Hematopoietic multipotent progenitor cell treated with erythropoietin and hydrocortisone succinate and interleukin-3 and kit ligand, for 8 days (in vitro differentiated cells): ENCODE measurements at regions not wholly inside any gene's neighbourhood (a gene's known extent, or its start where the extent isn't known, plus 50 kb on each side); places are given as distances from the start of the nearest gene placed in this dataset.

Experiments
- DNase-seq: peaks from one replicate; pipeline ENCODE4 v3.0.0-alpha.2; 2015

DNA sequence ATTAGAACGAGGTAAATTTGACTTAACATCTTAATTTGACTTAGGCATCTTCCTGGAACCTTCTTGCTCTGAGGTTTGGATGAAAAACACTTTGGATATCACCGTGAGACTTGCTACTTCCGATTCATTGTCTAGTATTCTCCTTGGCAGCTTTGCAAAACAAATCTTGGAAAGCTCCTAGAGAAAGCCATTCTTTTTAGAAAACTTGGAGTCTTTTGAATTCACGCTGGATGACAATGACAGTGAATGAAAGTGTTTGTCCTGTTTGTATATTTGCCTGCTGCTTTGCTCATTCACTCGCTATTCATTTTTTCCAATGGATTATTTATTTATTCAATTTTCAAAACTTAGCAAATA is 222.1 kb upstream of the HMGA2 start:
- no peak for DNase-seq

DNA sequence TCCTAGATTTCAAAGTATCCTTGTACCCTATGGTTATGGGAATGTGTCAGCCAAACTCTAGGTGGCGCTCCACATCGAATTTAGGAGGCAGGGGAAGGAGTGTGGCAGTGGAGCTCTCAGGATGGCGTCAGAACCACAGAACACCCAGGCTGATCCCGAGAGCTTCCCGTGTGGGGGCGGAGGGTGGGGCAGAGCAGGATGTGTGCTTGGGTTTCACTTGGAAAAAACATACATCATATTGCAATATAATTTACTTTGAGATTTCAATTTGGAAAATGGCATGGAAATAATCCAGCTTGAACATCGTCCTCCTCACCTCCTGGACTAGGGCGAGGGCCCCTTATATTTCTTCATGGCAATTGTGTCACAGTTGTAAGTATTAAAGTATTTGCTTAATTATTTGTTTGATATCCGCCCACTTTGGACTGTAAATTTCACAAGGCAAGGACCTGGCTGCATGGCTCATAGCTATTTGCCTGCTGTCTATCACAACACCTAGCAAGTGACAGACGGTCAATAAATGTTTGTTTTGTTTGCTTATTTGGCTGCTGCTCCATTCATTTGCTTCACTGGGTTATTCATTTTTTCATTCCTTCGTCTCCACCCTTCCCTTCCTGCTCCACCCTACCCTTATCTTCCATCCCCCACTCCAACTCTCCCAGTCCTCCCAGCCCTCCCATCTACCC is 221.5 kb upstream of the HMGA2 start:
- DNase-seq: peak; percentile 75

DNA sequence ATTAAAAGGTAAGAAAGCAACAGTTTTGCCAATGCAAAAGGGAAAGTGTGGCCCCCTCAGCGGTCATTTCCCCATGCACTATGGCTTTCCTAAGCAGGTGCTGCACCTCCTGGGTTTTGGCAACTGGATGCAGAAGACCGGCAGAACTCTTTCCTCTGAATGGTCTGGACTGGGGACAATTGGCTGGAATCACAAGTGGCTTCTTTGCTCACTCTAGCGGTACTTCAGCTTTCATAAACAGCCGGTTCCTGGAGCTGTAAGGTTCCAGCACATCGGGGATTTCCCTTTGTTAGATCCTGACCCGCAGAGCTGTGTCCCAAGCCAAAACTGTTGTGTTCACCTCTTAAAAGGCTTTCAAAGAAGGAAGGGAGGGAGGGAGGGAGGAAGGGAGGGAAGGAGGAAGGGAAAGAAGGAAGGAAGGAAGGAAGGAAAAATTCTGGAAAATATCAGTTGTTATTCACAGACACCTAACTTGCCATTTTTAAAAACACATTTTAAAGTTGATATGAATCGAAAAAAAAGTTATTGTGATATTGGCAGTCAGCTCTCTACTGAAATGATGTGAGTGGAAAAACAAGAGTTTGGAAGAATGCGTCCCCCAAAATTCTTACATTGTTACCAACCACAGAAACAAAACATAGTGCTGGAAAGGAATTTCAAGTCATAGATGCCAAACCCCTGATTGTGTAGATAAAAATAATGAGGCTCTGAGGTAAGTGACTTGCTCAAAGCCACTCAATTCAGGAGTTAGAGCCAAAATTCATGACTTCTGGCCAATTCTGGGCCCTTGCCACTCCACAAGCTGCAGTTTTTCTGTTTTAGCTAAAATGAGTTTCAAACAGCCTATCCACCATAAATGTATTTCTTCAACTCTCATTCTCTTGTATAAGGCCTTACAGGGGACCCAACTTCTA is 220.6 kb upstream of the HMGA2 start:
- no peak for DNase-seq

DNA sequence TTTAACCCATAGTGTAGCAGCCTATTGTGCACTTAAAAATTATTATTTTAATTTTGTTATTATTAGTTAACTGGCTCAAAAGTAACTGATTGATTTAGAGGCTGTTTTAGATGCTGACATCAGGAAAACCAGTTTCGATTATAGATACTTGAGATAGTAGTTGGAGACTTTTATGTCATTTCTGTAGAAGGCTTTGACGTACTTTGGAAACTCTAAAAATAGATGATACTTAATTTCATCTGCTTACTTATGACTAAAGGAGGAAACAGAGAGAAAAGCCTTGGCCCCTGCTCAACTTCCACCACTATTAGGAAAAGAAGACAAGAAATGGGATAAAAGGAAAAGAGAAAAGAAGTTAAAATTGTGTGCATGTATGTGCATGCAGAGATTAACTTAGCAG is 219.3 kb upstream of the HMGA2 start:
- no peak for DNase-seq

DNA sequence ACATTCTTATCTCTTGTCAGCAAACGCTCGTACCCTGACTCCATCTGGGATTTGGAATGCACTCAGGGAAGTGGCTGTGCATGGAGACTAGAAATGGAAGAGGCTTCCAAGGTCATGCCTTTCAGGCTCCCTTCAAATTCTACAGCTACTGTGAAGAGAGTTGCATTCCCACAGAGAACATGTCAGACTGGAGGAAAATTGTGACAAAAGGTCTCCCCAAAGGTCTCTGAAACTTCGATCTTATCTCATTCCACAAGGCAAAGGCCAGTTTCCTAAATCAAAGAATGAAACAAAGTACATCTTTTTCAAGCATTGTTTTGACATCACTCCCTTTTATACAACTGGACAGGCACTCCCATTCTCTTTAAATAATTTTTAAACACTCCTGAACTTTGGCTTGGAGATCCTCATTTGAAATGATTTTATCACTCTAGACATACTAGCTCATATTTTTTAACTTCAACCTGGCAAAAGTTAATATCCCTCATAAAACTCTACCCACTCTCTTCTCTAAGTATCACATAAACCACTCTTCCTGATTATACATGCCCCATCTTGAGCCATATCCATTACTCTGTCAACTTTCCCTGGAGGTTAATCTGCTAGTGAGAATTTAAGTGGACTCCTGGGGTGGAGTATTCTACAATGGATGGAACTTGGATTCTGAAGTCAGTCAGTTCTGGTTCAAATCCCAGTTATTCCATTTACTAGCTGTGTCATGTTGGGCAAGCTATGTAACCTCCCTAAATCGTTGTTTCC is 218.1 kb upstream of the HMGA2 start:
- DNase-seq: no peak

DNA sequence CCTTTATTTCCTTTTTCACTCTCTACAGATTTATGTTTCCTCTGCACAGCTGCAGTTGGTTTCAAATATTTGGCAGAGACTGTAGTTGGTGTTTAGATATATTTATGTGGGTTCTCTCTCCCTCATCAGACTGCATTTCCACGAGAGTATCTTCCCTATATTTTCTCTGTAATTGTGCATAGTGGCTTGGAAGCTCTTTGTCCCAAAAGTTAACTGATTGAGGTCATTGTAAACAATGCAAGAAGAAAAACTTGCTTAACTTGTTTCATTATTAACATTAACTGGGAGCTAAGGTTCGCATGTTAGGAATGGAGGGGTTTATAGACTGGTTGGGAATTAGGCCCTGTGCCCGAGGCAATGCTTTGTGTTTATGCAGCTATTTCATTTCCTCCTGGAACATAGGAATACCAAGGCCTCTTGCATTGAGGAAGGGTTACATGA is 216.9 kb upstream of the HMGA2 start:
- no peak for DNase-seq

DNA sequence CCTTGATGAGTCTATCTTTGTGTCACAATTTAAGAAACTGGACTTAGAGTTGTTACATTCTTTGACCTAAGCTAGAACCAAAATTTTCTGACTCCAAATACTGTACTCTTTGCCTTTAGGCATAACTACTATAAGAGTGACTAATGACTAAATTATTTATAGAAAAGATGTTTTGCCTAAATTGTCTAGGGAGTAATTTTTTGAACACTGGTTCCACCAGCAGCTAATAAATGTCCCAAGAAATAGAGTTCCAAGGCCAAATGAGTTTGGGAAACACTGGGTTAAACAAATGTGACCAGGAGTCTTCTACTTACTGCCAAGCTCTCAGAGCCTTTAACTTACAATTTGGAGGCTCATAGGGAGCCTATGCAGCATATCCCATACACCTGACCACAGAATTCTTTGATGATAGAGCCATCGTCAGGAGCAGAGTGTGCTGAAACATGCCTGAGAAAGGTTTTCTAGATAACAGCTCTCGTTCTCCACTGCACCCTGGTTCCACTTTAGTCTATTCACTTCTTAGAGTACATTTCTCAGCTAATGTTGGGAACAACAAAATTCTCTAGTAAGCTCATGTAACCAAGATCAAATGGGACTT is 215.9 kb upstream of the HMGA2 start:
- no peak for DNase-seq

DNA sequence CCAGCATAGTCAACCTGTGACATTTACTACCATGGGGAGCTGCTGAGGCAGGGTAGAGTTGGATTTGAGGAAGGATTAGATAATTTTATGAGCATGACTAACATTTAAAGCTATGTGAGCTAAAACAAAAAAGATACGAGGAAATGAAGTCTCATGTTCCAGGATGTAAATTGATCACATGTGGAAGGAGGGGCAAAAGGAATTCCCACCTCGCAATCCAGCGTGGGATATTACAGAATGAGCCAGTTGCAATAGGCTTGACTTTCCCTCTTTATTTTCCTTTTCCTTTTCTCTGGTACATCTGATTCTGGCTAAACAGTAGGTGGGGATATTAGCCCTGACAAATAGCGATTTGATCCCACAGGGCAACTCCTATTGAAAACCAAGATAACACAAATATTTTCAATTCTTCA is 214.9 kb upstream of the HMGA2 start:
- DNase-seq: no peak

DNA sequence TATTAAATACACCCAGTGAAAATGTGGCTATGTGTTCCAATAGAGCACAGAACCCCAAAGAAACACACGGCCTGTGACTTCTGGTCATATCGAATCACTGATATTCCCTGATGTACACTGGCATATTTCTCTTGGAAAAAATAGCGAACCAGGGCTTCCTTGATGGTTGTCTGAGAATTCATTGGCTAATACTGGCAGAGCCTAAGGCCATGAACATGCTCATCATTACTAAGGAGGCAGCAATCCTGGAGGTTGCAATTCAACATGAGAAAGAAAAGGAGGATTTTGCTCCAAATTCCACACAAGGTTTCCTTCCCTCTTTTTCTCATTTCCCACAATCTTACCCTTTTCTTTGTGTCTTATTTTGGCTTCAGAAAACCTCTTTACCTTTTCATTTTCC is 212.9 kb upstream of the HMGA2 start:
- DNase-seq: no peak

DNA sequence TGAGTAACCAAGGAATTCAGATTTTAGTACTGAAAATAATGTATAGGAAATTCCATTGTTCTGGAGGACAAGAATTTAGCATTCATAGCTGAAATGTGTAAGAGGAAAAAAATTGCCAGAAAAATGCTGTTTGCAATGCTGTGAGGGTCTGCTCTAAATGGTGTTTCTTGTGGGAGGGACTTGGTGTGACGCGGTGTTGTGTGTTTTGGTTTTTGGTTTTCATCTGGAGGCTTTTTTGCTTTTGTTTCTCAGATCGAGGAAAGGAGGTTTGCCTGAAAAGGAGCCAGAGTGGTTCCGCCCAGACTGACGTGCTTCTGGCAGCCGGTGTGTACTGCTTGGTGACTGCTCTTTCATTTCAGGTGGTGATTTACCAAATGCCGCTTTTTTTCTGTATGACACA is 211.8 kb upstream of the HMGA2 start:
- no peak for DNase-seq

DNA sequence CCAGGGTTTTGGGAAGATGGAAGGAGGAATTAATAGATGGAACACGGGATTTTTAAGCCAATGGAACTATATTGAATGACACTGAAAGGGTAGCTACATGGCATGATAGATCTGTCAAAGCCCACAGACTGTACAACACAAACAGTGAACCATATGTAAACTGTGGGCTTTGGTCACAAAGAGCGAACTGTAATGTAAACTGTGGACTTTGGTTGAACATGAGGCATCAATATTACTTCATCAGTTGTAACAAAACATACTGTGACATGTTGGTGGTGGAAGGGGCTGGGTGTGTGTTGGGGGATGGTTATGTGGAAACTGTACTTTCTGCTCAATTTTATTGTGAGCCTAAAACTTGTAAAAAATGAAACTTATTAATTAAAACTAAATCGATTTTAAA is 210.6 kb upstream of the HMGA2 start:
- DNase-seq: no peak

DNA sequence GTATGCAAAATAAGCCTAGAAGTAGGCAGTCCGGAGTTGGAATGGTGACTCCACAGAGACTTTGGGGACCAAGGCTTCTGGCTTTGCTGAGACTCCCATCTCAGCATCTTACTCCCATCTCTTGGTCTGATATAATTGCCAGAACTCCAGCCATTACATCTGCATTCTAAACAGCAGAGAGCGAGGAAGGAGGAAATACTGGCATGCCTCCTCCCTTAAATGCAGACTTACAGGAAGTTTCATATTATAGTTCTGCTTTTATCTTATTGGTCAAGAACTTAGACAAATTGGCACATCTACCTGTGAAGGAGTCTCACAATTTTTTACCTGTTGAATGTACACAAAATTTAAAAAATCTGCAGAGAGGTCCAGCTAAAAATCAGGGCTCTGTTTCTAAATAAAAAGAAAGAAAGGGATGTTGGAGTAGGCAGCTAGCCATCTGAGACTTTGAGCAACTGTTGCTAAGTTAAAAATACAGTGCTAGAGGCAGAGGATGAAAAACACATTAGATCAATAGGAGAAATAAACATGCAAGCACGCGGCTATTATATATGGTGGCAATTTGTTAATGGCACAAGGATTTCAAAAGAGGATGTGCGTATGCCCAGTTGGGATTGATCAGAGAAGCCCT is 209.9 kb upstream of the HMGA2 start:
- DNase-seq: no peak

DNA sequence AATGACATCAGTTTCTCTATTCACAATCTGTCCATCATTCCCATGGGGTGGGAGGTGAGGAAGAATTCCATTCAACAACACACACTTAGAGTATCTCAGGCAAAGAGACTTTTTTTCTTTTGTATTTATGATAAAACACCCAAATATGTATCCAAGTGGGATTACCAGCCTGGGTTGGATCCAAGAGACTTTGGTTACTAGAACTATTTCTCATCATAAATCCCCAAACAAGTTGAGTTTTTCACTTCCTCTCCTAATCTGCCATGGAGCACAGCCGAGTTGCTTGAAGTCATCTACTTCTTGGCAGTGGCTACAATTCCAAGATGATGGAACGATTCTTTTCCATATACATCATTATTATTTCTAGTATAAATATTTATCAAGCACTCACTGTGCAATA is 209.2 kb upstream of the HMGA2 start:
- DNase-seq: no peak

DNA sequence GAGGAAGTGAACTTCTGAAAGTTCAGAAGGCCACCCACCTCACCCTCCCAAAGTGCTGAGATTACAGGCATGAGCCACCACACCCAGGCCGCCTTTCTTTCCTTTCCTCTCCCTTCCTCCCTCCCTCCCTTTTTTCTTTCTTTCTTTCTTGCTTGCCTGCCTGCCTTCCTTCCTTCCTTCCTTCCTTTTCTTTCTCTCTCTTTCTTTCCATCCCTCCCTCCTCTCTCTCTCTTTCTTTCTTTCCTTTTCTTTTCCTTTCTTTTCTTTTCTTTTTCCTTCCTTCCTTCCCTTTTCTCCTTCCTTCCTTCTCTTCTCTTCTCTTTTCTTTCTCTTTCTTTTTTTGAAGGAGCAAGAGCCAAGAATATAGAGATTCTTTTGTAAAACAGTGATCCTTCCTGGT is 208.3 kb upstream of the HMGA2 start:
- DNase-seq: no peak

DNA sequence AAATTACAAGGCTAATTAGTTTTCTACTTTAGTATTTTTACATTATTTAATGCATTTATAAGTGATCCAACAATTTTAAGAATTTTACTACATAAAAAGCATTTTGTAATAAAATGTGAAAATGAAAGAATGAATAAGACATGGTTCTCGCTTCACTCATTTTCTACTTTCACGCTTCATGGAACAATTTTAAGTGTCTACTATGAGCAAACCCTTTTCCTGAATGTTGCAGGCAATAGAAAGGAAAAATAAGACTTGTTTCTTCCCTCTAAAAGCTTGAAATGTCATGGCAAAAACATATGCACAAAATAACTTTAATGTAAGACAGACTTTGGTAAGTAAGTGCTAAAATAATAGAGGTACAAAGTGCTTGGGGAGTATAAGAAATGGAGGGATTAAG is 205.7 kb upstream of the HMGA2 start:
- no peak for DNase-seq

DNA sequence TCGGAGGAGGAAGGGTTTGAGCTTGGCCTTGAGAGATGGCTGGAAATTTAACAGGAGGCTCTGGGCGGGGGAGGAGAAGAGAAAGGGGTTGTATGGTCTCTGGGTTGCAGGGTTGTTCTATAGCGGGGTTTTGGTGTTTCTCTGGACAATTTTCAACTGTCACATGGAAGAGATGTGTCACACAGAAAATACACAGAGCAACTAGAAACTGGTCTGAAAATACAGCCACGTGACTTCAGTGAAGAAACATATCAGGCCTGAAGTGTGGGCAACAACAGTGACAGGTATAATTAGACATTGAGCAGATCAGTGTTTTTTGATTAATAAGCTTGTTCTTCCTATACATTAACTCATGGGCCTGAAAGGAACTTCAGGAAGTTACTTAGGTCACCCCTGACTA is 205.3 kb upstream of the HMGA2 start:
- DNase-seq: no peak

DNA sequence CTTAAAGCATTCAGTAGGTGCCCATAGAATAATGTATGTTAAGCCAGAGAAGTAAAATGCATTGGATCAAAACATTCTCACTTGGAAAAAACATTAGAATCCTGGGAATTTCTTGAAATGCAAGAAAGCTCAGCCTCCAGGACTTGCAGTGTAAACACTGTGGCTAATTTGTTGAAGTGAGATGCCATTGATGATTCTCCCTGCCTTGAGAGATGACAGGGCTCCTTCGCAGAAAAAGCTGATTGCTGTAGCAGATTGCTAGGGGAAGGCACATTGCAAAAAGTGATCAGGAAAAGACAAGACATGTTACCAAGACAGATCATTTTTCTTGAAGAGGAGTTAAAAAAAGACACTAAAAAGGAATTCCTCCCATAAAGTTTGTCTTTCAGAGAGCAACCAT is 204.2 kb upstream of the HMGA2 start:
- no peak for DNase-seq

DNA sequence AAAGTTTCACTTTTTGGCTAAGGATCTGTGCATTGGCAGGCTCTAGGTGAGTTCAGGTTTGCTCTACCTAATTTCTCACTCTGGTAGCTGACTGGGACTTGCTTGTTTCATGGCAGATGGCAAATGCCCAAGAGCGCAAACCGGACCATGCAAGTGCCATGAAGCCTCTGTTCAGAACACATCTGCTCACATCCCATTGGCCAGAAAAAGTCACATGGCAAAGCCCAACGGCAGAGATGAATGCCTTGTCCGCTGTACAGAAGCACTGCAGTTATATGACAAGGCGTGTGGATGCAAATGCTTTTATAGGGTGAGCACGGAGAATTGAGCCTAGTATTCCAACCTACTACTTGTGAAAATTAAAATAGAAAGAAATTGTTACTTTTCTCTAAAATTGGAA is 202.2 kb upstream of the HMGA2 start:
- no peak for DNase-seq

DNA sequence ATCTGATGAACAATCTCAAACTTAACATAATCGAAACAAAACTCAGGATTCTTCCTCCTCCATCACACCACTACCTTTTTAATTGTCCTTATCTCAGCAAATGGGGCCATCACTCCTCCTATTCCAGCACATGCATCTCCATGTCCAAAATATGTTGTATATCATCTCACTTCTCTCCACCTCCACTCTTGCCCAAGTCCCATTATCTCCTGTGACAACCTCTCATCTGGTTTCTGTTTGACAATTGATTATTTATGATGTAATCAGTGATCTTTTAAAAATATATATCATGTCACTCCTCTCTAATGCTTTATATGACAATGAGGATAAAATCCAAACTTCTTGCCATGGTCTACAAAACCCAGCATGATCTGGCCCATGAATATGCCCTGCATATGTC is 200.8 kb upstream of the HMGA2 start:
- DNase-seq: no peak

DNA sequence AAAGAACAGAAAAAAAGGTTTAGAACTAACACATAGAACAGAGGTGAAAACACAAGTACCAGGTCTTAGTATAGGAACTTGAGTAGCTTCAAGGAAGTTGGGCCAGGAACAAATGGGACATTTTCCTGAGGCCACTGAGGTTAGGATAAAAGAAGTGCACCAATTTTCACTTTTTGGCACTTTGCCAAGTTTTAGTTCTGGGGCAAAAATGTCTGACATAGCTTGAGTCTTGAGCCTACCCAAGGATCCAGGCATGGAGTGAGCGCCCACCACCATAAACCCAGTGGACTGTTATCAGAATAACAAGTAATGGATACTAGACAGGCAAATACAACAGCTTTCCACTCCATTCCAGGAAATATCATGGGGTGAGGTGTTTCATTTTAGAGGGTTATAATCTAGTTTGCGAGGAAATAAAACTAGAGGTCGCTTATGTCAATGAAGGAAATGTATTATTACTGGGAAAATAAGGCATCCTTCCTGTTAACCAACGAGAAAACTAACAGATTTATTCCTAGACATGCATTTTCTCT is 199.7 kb upstream of the HMGA2 start:
- DNase-seq: no peak

DNA sequence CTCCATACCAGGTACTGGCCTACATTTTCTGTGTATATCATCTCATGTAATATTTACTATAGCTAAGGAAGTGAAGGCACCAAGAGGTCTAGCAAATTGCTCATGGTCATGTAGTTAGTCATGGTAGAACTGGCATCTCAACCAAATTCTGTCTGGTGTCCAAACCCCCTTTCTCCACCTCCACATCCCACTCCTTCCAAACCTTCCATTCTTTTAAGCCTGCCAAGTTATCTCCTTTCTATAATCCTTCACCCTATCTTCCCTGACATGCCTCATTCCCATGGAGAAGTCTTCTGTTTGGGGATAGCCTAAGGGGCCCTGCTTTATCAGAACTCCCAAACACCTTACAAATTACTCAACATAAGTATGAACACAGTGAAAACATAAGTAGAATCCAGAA is 196.2 kb upstream of the HMGA2 start:
- DNase-seq: no peak

DNA sequence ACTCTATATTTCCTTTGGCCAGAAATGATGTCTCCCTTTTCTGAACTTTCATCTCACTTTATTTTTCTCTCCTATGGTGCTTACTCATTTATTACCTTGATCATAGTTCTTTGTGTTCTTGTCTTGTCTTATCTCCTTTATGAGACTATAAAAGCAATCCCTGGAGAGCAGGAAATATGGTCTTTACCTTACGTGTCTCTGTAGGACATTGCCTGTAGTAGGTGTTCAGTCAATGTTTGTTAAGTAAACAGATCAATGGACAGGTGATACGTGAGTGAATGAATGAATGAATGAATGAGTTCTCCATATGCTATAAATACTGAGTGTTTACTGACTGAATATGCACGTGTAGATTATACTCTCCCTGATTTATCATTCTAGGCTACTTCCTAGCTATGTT is 193.7 kb upstream of the HMGA2 start:
- DNase-seq: no peak
